HG03175 (cell line): ENCODE measurements at regions not wholly inside any gene's neighbourhood (a gene's known extent, or its start where the extent isn't known, plus 50 kb on each side); places are given as distances from the start of the nearest gene placed in this dataset.
"Not testable (repeated sequence)": the region's sequence is repeated elsewhere in the genome, so short reads cannot be mapped to it uniquely, and the experiment has no call there.

ENCODE experiments used
- ATAC-seq: cut with Tn5 transposase; IDR thresholded peaks from one replicate; pipeline ENCODE4 v1.9.1; 2021; ENCODE audit warnings: mild to moderate bottlenecking, moderate library complexity; ENCODE audit not compliant: unreplicated experiment

- no peak for ATAC-seq
These were observed 339.5 kb upstream of the GCFC2 start for GRCh38 chr2:76050196-76050595.

- ATAC-seq, result no peak
These were observed 334.0 kb upstream of the GCFC2 start for GRCh38 chr2:76044701-76045100.

GRCh38 chr2:76039505-76039904 lies 328.8 kb upstream of the GCFC2 start:
- no peak for ATAC-seq

- ATAC-seq, result no peak
These were observed 317.0 kb upstream of the GCFC2 start for GRCh38 chr2:76027761-76028160.

- no peak for ATAC-seq
These were observed 308.4 kb upstream of the GCFC2 start for GRCh38 chr2:76019128-76019527.

- ATAC-seq, result no peak
These were observed 298.8 kb upstream of the GCFC2 start for GRCh38 chr2:76009484-76009883.

GRCh38 chr2:76008001-76008702 lies 297.4 kb upstream of the GCFC2 start:
- no peak for ATAC-seq

GRCh38 chr2:76000425-76000824 lies 289.7 kb upstream of the GCFC2 start:
- ATAC-seq, result no peak

GRCh38 chr2:75998451-75998850 lies 287.7 kb upstream of the GCFC2 start:
- no peak for ATAC-seq

- no peak for ATAC-seq
These were observed 284.0 kb upstream of the GCFC2 start for GRCh38 chr2:75994759-75995158.

GRCh38 chr2:75988622-75989021 lies 277.9 kb upstream of the GCFC2 start:
- ATAC-seq, result not testable (repeated sequence)

- no peak for ATAC-seq
These were observed 275.9 kb upstream of the GCFC2 start for GRCh38 chr2:75986617-75987016.

- ATAC-seq, result no peak
These were observed 272.0 kb upstream of the GCFC2 start for GRCh38 chr2:75982719-75983118.

GRCh38 chr2:75964646-75965045 lies 253.9 kb upstream of the GCFC2 start:
- ATAC-seq, result no peak

GRCh38 chr2:75960472-75961009 lies 249.8 kb upstream of the GCFC2 start:
- no peak for ATAC-seq

- ATAC-seq, result no peak
These were observed 249.2 kb upstream of the GCFC2 start for GRCh38 chr2:75959724-75960471.

- no peak for ATAC-seq
These were observed 244.0 kb upstream of the GCFC2 start for GRCh38 chr2:75954761-75955160.

- no peak for ATAC-seq
These were observed 241.5 kb upstream of the GCFC2 start for GRCh38 chr2:75952173-75952572.

- ATAC-seq, result no peak
These were observed 238.8 kb upstream of the GCFC2 start for GRCh38 chr2:75949385-75950030.

GRCh38 chr2:75936311-75936710 lies 225.6 kb upstream of the GCFC2 start:
- no peak for ATAC-seq

- ATAC-seq, result no peak
These were observed 222.3 kb upstream of the GCFC2 start for GRCh38 chr2:75932996-75933395.

GRCh38 chr2:75928093-75928492 lies 217.4 kb upstream of the GCFC2 start:
- no peak for ATAC-seq
